HL-60 (cell line): ENCODE measurements at regions not wholly inside any gene's neighbourhood (a gene's known extent, or its start where the extent isn't known, plus 50 kb on each side); places are given as distances from the start of the nearest gene placed in this dataset.

Source experiments
- DNase-seq, 2 experiments: peaks; one replicate each; pipeline ENCODE4 v3.0.0-alpha.2; 2010 to 2020; ENCODE audit warnings: low read depth in 1 of 2, low spot score in 1 of 2
- H3K27ac ChIP-seq: fragments of 250-450 bp; sonication (Bioruptor Pico); replicated peaks from 2 replicates; pipeline ENCODE4 v1.5.1; 2020; ENCODE audit warnings: mild to moderate bottlenecking, moderate library complexity
- H3K27me3 ChIP-seq: fragments of 250-450 bp; sonication (Bioruptor Pico); 2 replicates; pipeline ENCODE4 v1.5.1; 2021; ENCODE audit warnings: mild to moderate bottlenecking, moderate library complexity; ENCODE audit not compliant: insufficient read depth, poor library complexity, severe bottlenecking
- H3K4me3 ChIP-seq: replicated peaks from 2 replicates; pipeline ENCODE4 v1.5.1; 2011; ENCODE audit warnings: mild to moderate bottlenecking, control low read depth, low read length; ENCODE audit not compliant: insufficient read depth
- CTCF ChIP-seq: IDR thresholded peaks from one replicate; pipeline ENCODE4 v1.5.1; 2011; ENCODE audit warnings: low read length, control low read depth, inconsistent platforms; ENCODE audit not compliant: insufficient read depth
- GABPA ChIP-seq: IDR thresholded peaks from 2 replicates; pipeline ENCODE4 v1.6.1; 2012; ENCODE audit warnings: low read depth
- POLR2AphosphoS5 ChIP-seq: IDR thresholded peaks from 2 replicates; pipeline ENCODE4 v1.6.1; 2012; ENCODE audit warnings: low read depth
- REST ChIP-seq: IDR thresholded peaks from 2 replicates; pipeline ENCODE4 v1.6.1; 2012; ENCODE audit warnings: low read depth; ENCODE audit not compliant: insufficient replicate concordance
- SPI1 ChIP-seq: IDR thresholded peaks from 2 replicates; pipeline ENCODE4 v1.6.1; 2012; ENCODE audit warnings: low read depth, mild to moderate bottlenecking, borderline replicate concordance

GRCh38 chr6:164533045-164533362 lies 776.4 kb downstream of the C6orf118 start:
- no peak for TF ChIP-seq GABPA
- TF ChIP-seq POLR2AphosphoS5: no peak
- no peak for TF ChIP-seq CTCF
- TF ChIP-seq SPI1: no peak
- no peak for TF ChIP-seq REST
- no peak for DNase-seq
- H3K27me3 ChIP-seq: no peaks in the 10 kb centered on the region
- H3K4me3 ChIP-seq: no peak overlapping the region
- no peak overlapping the region for H3K27ac ChIP-seq

- TF ChIP-seq CTCF (no peak), POLR2AphosphoS5 (no peak), GABPA (no peak), REST (no peak), SPI1 (no peak)
These were observed 777.0 kb downstream of the C6orf118 start for GRCh38 chr6:164532198-164533044.

GRCh38 chr6:164531736-164532135 lies 777.7 kb downstream of the C6orf118 start:
- H3K4me3 ChIP-seq: no peak overlapping the region
- H3K27me3 ChIP-seq: no peaks in the 10 kb centered on the region
- DNase-seq: no peak
- TF ChIP-seq POLR2AphosphoS5 (no peak), REST (no peak), CTCF (no peak), GABPA (no peak), SPI1 (no peak)
- H3K27ac ChIP-seq: no peak overlapping the region

More at GRCh38 chr6:164532198-164533044, 777.0 kb downstream of the C6orf118 start:
- Histone ChIP-seq H3K27ac (no peak overlapping the region), H3K27me3 (no peaks in the 10 kb centered on the region), H3K4me3 (no peak overlapping the region)
- DNase-seq: no peak
